HK-2 (cell line): ENCODE measurements at regions not wholly inside any gene's neighbourhood (a gene's known extent, or its start where the extent isn't known, plus 50 kb on each side); places are given as distances from the start of the nearest gene placed in this dataset.
"Not testable (repeated sequence)": the region's sequence is repeated elsewhere in the genome, so short reads cannot be mapped to it uniquely, and the experiment has no call there.

Experiments
- DNase-seq: peaks from one replicate; pipeline ENCODE4 v3.0.0-alpha.2; 2018; ENCODE audit not compliant: unreplicated experiment

GRCh38 chr7:5121256-5121655 is 68.8 kb upstream of the WIPI2 start:
- peak; percentile 4 for DNase-seq

- DNase-seq: not testable (repeated sequence)
These were observed 58.8 kb upstream of the WIPI2 start for GRCh38 chr7:5131238-5131637.

GRCh38 chr7:5132539-5132938 is 57.5 kb upstream of the WIPI2 start:
- DNase-seq: no peak

- DNase-seq: peak; percentile 6
These were observed 50.0 kb upstream of the WIPI2 start for GRCh38 chr7:5139998-5140397.
